NT2/D1 (cell line): ENCODE measurements at regions not wholly inside any gene's neighbourhood (a gene's known extent, or its start where the extent isn't known, plus 50 kb on each side); places are given as distances from the start of the nearest gene placed in this dataset.
"Not testable (repeated sequence)": the region's sequence is repeated elsewhere in the genome, so short reads cannot be mapped to it uniquely, and the experiment has no call there.

Source experiments
- DNase-seq: peaks from one replicate; pipeline ENCODE4 v3.0.0-alpha.2; 2011; ENCODE audit warnings: low read depth, low spot score
- H3K27me3 ChIP-seq: 2 replicates; pipeline ENCODE4 v1.6.0; 2011; ENCODE audit warnings: mild to moderate bottlenecking; ENCODE audit not compliant: insufficient read length, insufficient read depth
- H3K36me3 ChIP-seq: 2 replicates; pipeline ENCODE4 v1.6.1; 2011; ENCODE audit warnings: mild to moderate bottlenecking, low read length, mixed read lengths; ENCODE audit not compliant: insufficient read depth, insufficient read length
- H3K4me1 ChIP-seq: 2 replicates; pipeline ENCODE4 v1.5.1; 2011; ENCODE audit not compliant: insufficient read depth, insufficient read length
- H3K4me3 ChIP-seq: 2 replicates; pipeline ENCODE4 v1.5.1; 2011; ENCODE audit warnings: low read depth; ENCODE audit not compliant: insufficient read length
- H3K9ac ChIP-seq: 2 replicates; pipeline ENCODE4 v1.6.0; 2011; ENCODE audit warnings: low read depth; ENCODE audit not compliant: insufficient read length
- H3K9me3 ChIP-seq: 2 replicates; pipeline ENCODE4 v1.5.1; 2011; ENCODE audit warnings: mild to moderate bottlenecking, low read length; ENCODE audit not compliant: insufficient read depth
- SUZ12 ChIP-seq: IDR thresholded peaks from 2 replicates; pipeline ENCODE4 v1.6.1; 2011; ENCODE audit not compliant: insufficient read length, insufficient read depth; ENCODE audit errors: extremely low read depth
- YY1 ChIP-seq: IDR thresholded peaks from 2 replicates; pipeline ENCODE4 v1.6.1; 2011; ENCODE audit not compliant: insufficient read length, insufficient read depth
- ZNF274 ChIP-seq: IDR thresholded peaks from 2 replicates; pipeline ENCODE4 v1.6.1; 2011; ENCODE audit warnings: mild to moderate bottlenecking, low read depth, low read length

GRCh38 chr12:127172861-127173260 lies 1094.1 kb upstream of the TMEM132C start:
- H3K27me3 ChIP-seq = no peaks in the 10 kb centered on the region
- H3K9ac ChIP-seq = no peak overlapping the region
- no peak for TF ChIP-seq SUZ12
- no peak for TF ChIP-seq ZNF274
- TF ChIP-seq YY1 = no peak
- peaks cover 37% of the 10 kb centered on the region for H3K9me3 ChIP-seq
- no peaks in the 10 kb centered on the region for H3K4me1 ChIP-seq
- H3K36me3 ChIP-seq = no peaks in the 10 kb centered on the region
- no peak for DNase-seq
- H3K4me3 ChIP-seq = no peak overlapping the region

GRCh38 chr12:127173971-127174370 lies 1093.0 kb upstream of the TMEM132C start:
- H3K27me3 ChIP-seq, DNase-seq, H3K9ac ChIP-seq: not testable (repeated sequence)

GRCh38 chr12:127174881-127175280 lies 1092.1 kb upstream of the TMEM132C start:
- H3K4me1 ChIP-seq = no peaks in the 10 kb centered on the region
- H3K9ac ChIP-seq = no peak overlapping the region
- TF ChIP-seq SUZ12 = no peak
- no peak for TF ChIP-seq ZNF274
- no peak for TF ChIP-seq YY1
- H3K4me3 ChIP-seq = no peak overlapping the region
- no peaks in the 10 kb centered on the region for H3K36me3 ChIP-seq
- H3K27me3 ChIP-seq = no peaks in the 10 kb centered on the region
- H3K9me3 ChIP-seq = peaks cover 41% of the 10 kb centered on the region
- no peak for DNase-seq

More at GRCh38 chr12:127173971-127174370, 1093.0 kb upstream of the TMEM132C start:
- H3K9me3 ChIP-seq = peaks cover 41% of the 10 kb centered on the region
- not testable (repeated sequence) for H3K4me3 ChIP-seq, H3K4me1 ChIP-seq, H3K36me3 ChIP-seq

GRCh38 chr12:127175361-127175760 lies 1091.6 kb upstream of the TMEM132C start:
- Histone ChIP-seq H3K27me3 (no peaks in the 10 kb centered on the region), H3K4me1 (no peaks in the 10 kb centered on the region), H3K4me3 (no peak overlapping the region), H3K9ac (no peak overlapping the region), H3K9me3 (peaks cover 41% of the 10 kb centered on the region), H3K36me3 (no peaks in the 10 kb centered on the region)
- DNase-seq = no peak
- no peak for TF ChIP-seq ZNF274
- no peak for TF ChIP-seq YY1
- TF ChIP-seq SUZ12 = no peak

- no peak for TF ChIP-seq YY1
- no peak for TF ChIP-seq ZNF274
- TF ChIP-seq SUZ12 = no peak
Measured at GRCh38 chr12:127176804-127177203, 1090.2 kb upstream of the TMEM132C start.

GRCh38 chr12:127178052-127178451 lies 1088.9 kb upstream of the TMEM132C start:
- Histone ChIP-seq H3K36me3 (no peaks in the 10 kb centered on the region), H3K27me3 (no peaks in the 10 kb centered on the region), H3K4me3 (no peak overlapping the region), H3K9ac (no peak overlapping the region), H3K4me1 (no peaks in the 10 kb centered on the region), H3K9me3 (peaks cover 41% of the 10 kb centered on the region)
- no peak for DNase-seq
- no peak for TF ChIP-seq ZNF274
- TF ChIP-seq SUZ12 = no peak
- TF ChIP-seq YY1 = no peak

More at GRCh38 chr12:127176804-127177203, 1090.2 kb upstream of the TMEM132C start:
- Histone ChIP-seq H3K9ac (no peak overlapping the region), H3K9me3 (peaks cover 41% of the 10 kb centered on the region), H3K4me3 (no peak overlapping the region), H3K27me3 (no peaks in the 10 kb centered on the region), H3K4me1 (no peaks in the 10 kb centered on the region), H3K36me3 (no peaks in the 10 kb centered on the region)
- no peak for DNase-seq

GRCh38 chr12:127178463-127178862 lies 1088.5 kb upstream of the TMEM132C start:
- H3K4me3 ChIP-seq = no peak overlapping the region
- H3K27me3 ChIP-seq = no peaks in the 10 kb centered on the region
- H3K4me1 ChIP-seq = no peaks in the 10 kb centered on the region
- H3K9me3 ChIP-seq = peaks cover 37% of the 10 kb centered on the region
- no peaks in the 10 kb centered on the region for H3K36me3 ChIP-seq
- no peak for DNase-seq
- TF ChIP-seq SUZ12 (no peak), YY1 (no peak), ZNF274 (no peak)
- no peak overlapping the region for H3K9ac ChIP-seq

- H3K27me3 ChIP-seq = no peaks in the 10 kb centered on the region
- H3K4me1 ChIP-seq = no peaks in the 10 kb centered on the region
- TF ChIP-seq ZNF274 = no peak
- no peak for TF ChIP-seq YY1
- no peak for TF ChIP-seq SUZ12
- H3K4me3 ChIP-seq = no peak overlapping the region
- H3K9ac ChIP-seq = no peak overlapping the region
- H3K36me3 ChIP-seq = no peaks in the 10 kb centered on the region
- DNase-seq = no peak
- H3K9me3 ChIP-seq = peaks cover 33% of the 10 kb centered on the region
Measured at GRCh38 chr12:127179176-127179575, 1087.8 kb upstream of the TMEM132C start.
